GM23338 (cell line): ENCODE measurements at regions not wholly inside any gene's neighbourhood (a gene's known extent, or its start where the extent isn't known, plus 50 kb on each side); places are given as distances from the start of the nearest gene placed in this dataset.

ENCODE experiments used
- ATAC-seq: fragments of 200-7000 bp; cut with Tn5 transposase; 3 replicates; pipeline ENCODE4 v1.9.1; 2020
- DNase-seq: peaks from one replicate; pipeline ENCODE4 v3.0.0-alpha.2; 2015; ENCODE audit warnings: low spot score
- H2AFZ ChIP-seq: fragments of 200-600 bp; sonication (generic); 2 replicates; pipeline ENCODE4 v1.8.0; 2016; ENCODE audit warnings: antibody characterized with exemption, mild to moderate bottlenecking, moderate library complexity
- H3F3A ChIP-seq: fragments of 200-600 bp; sonication (generic); replicated peaks from 2 replicates; pipeline ENCODE4 v1.8.0; 2017; ENCODE audit warnings: antibody characterized with exemption, mixed run types, low read depth
- H3K27ac ChIP-seq: fragments of 200-600 bp; sonication (generic); 2 replicates; pipeline ENCODE4 v1.6.1; 2016; ENCODE audit warnings: low read depth
- H3K27me3 ChIP-seq: fragments of 200-600 bp; sonication (generic); 2 replicates; pipeline ENCODE4 v1.8.0; 2016; ENCODE audit warnings: mild to moderate bottlenecking, mixed run types, moderate library complexity; ENCODE audit not compliant: insufficient read depth
- H3K36me3 ChIP-seq: fragments of 200-600 bp; sonication (generic); 2 replicates; pipeline ENCODE4 v1.8.0; 2016; ENCODE audit warnings: mild to moderate bottlenecking; ENCODE audit not compliant: insufficient read depth
- H3K4me1 ChIP-seq: fragments of 200-600 bp; sonication (generic); 2 replicates; pipeline ENCODE4 v1.8.0; 2016; ENCODE audit warnings: mild to moderate bottlenecking, moderate library complexity; ENCODE audit not compliant: insufficient read depth
- H3K4me2 ChIP-seq: fragments of 200-600 bp; sonication (generic); 2 replicates; pipeline ENCODE4 v1.7.1; 2017; ENCODE audit warnings: mixed run types
- H3K4me3 ChIP-seq: fragments of 200-600 bp; sonication (generic); 2 replicates; pipeline ENCODE4 v1.6.1; 2016; ENCODE audit warnings: mixed run types
- H3K79me2 ChIP-seq: fragments of 200-600 bp; sonication (generic); replicated peaks from 2 replicates; pipeline ENCODE4 v1.8.0; 2017; ENCODE audit warnings: mild to moderate bottlenecking; ENCODE audit not compliant: insufficient read depth
- H3K9me2 ChIP-seq: fragments of 200-600 bp; sonication (generic); 2 replicates; pipeline ENCODE4 v1.8.0; 2017; ENCODE audit not compliant: insufficient read depth
- H4K20me1 ChIP-seq: fragments of 200-600 bp; sonication (generic); replicated peaks from 2 replicates; pipeline ENCODE4 v1.8.0; 2017; ENCODE audit warnings: mild to moderate bottlenecking; ENCODE audit not compliant: insufficient read depth
- H3K27ac Mint-ChIP-seq: 2 replicates; pipeline ENCODE4 v1.8.0; 2020; ENCODE audit warnings: inconsistent platforms, mild to moderate bottlenecking, moderate library complexity, mixed read lengths
- H3K27me3 Mint-ChIP-seq: 3 replicates; pipeline ENCODE4 v1.8.0; 2022; ENCODE audit warnings: low read depth, mild to moderate bottlenecking, moderate library complexity, mixed read lengths, inconsistent platforms; ENCODE audit not compliant: insufficient read depth, poor library complexity
- H3K36me3 Mint-ChIP-seq: 3 replicates; pipeline ENCODE4 v1.8.0; 2021; ENCODE audit warnings: low read depth, mild to moderate bottlenecking, inconsistent platforms, moderate library complexity, mixed read lengths
- H3K4me1 Mint-ChIP-seq: 3 replicates; pipeline ENCODE4 v1.8.0; 2020; ENCODE audit warnings: mild to moderate bottlenecking, inconsistent platforms, mixed read lengths
- H3K4me3 Mint-ChIP-seq: 3 replicates; pipeline ENCODE4 v1.8.0; 2021; ENCODE audit warnings: moderate library complexity, mild to moderate bottlenecking, inconsistent platforms, mixed read lengths
- H3K9me3 Mint-ChIP-seq: 3 replicates; pipeline ENCODE4 v1.8.0; 2020; ENCODE audit warnings: moderate library complexity, mild to moderate bottlenecking, inconsistent platforms, mixed read lengths
- CREB1 ChIP-seq: fragments of 250-450 bp; sonication (Bioruptor Pico); IDR thresholded peaks from 2 replicates; pipeline ENCODE4 v1.5.0; 2020; ENCODE audit warnings: low read depth, mild to moderate bottlenecking, moderate library complexity
- CTCF ChIP-seq, 2 experiments: fragments of 200-600 bp in 1 of 2; sonication (generic) in 1 of 2; conservative IDR thresholded peaks; 2 replicates each; pipeline versions ENCODE4 v1.5.1 to v1.6.1; 2016 to 2017; ENCODE audit warnings: antibody characterized with exemption in 2 of 2, low read depth in 2 of 2, mild to moderate bottlenecking in 2 of 2, moderate library complexity in 1 of 2
- ETS1 ChIP-seq: IDR thresholded peaks from 2 replicates; pipeline ENCODE4 v1.6.1; 2016; ENCODE audit warnings: antibody characterized with exemption
- EZH2 ChIP-seq: fragments of 200-600 bp; sonication (generic); IDR thresholded peaks from one replicate; pipeline ENCODE4 v1.8.0; 2017; ENCODE audit warnings: antibody characterized with exemption, mild to moderate bottlenecking, low read depth; ENCODE audit not compliant: unreplicated experiment
- EZH2phosphoT487 ChIP-seq: fragments of 200-600 bp; sonication (generic); IDR thresholded peaks from one replicate; pipeline ENCODE4 v1.8.1; 2018; ENCODE audit warnings: antibody characterized with exemption; ENCODE audit not compliant: unreplicated experiment
- JUNB ChIP-seq: IDR thresholded peaks from one replicate; pipeline ENCODE4 v1.6.1; 2016; ENCODE audit warnings: antibody characterized with exemption; ENCODE audit not compliant: unreplicated experiment
- NANOG ChIP-seq: IDR thresholded peaks from 2 replicates; pipeline ENCODE4 v1.6.1; 2016; ENCODE audit warnings: antibody characterized with exemption, borderline replicate concordance
- POLR2AphosphoS5 ChIP-seq: IDR thresholded peaks from 2 replicates; pipeline ENCODE4 v1.6.1; 2016; ENCODE audit warnings: antibody characterized with exemption, low read depth
- REST ChIP-seq: IDR thresholded peaks from one replicate; pipeline ENCODE4 v1.6.1; 2018; ENCODE audit warnings: antibody characterized with exemption; ENCODE audit not compliant: unreplicated experiment
- STAT1 ChIP-seq: IDR thresholded peaks from one replicate; pipeline ENCODE4 v1.6.1; 2016; ENCODE audit warnings: antibody characterized with exemption; ENCODE audit not compliant: unreplicated experiment
- ZNF114 ChIP-seq: fragments of 250-450 bp; sonication (Bioruptor Pico); IDR thresholded peaks from 2 replicates; pipeline ENCODE4 v1.5.0; 2020; ENCODE audit warnings: mild to moderate bottlenecking, moderate library complexity
- ZNF331 ChIP-seq: fragments of 250-450 bp; sonication (Bioruptor Pico); IDR thresholded peaks from 2 replicates; pipeline ENCODE4 v1.5.0; 2020; ENCODE audit warnings: low read depth, mild to moderate bottlenecking, moderate library complexity
- ZNF462 ChIP-seq: fragments of 250-450 bp; sonication (Bioruptor Pico); IDR thresholded peaks from 2 replicates; pipeline ENCODE4 v1.5.0; 2020; ENCODE audit warnings: mild to moderate bottlenecking, moderate library complexity

DNA sequence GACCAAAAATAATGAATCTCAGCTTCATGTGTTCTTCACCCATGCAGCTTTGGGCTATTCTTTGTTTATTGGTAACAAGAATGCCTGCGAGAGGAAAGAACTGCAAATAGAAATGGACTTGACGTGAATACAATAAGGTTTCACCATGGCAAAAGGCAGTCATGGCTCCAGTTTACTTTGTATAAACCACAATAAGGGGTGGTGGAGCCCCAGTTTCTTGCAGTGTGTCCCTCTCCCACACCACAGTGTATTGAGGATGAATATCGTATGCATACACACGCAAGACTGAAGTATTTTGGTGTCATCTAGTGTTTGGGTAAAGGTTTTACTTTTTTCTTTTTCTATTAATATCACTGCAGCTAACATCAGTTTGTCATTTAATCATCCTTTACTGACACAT lies 159.7 kb upstream of the CNTN4 start:
- no peak overlapping the region for H3K27ac ChIP-seq
- no peaks in the 10 kb centered on the region for H3F3A ChIP-seq
- no peak overlapping the region for H3K4me3 Mint-ChIP-seq
- peaks cover 98% of the 10 kb centered on the region for H3K9me3 Mint-ChIP-seq
- no peak overlapping the region for H2AFZ ChIP-seq
- H3K36me3 Mint-ChIP-seq = peaks cover 18% of the 10 kb centered on the region
- no peaks in the 10 kb centered on the region for H3K79me2 ChIP-seq
- H3K27me3 ChIP-seq = no peaks in the 10 kb centered on the region
- H3K4me1 Mint-ChIP-seq = no peaks in the 10 kb centered on the region
- H3K4me2 ChIP-seq = no peak overlapping the region
- no peaks in the 10 kb centered on the region for H3K36me3 ChIP-seq
- no peaks in the 10 kb centered on the region for H4K20me1 ChIP-seq
- H3K9me2 ChIP-seq = no peaks in the 10 kb centered on the region
- H3K27ac Mint-ChIP-seq = no peak overlapping the region
- peaks cover 2% of the 10 kb centered on the region for H3K27me3 Mint-ChIP-seq
- ATAC-seq (no peak), DNase-seq (no peak)
- no peaks in the 10 kb centered on the region for H3K4me1 ChIP-seq
- no peak overlapping the region for H3K4me3 ChIP-seq
- no peak for TF ChIP-seq REST
- no peak for TF ChIP-seq ETS1
- TF ChIP-seq EZH2phosphoT487 = no peak
- TF ChIP-seq NANOG = no peak
- TF ChIP-seq ZNF114 (CRISPR knock-in tag) = no peak
- TF ChIP-seq CTCF (conservative IDR thresholded peaks at IDR 0.05; ENCODE audit: low read depth in 2 of 2) = no peak
- TF ChIP-seq ZNF331 = no peak
- no peak for TF ChIP-seq JUNB
- no peak for TF ChIP-seq CREB1 (CRISPR knock-in tag)
- no peak for TF ChIP-seq ZNF462 (CRISPR knock-in tag)
- TF ChIP-seq EZH2 = no peak
- no peak for TF ChIP-seq POLR2AphosphoS5
- no peak for TF ChIP-seq STAT1
